Sigmoid colon (tissue), 6 donors: ENCODE measurements at regions not wholly inside any gene's neighbourhood (a gene's known extent, or its start where the extent isn't known, plus 50 kb on each side); places are given as distances from the start of the nearest gene placed in this dataset.
A peak's percentile ranks its signal among the peaks of the same experiment; 100 is the strongest.

Experiments used
- DNase-seq: peaks from one replicate; pipeline ENCODE4 v3.0.0-alpha.2; 2019
- H3K27ac ChIP-seq, 4 donors: fragments of 200-600 bp; sonication (generic); one replicate each; pipeline ENCODE4 v1.5.1; 2016 to 2019; ENCODE audit warnings: mild to moderate bottlenecking in 1 of 4
- H3K27me3 ChIP-seq, 3 donors: fragments of 200-600 bp; sonication (generic); one replicate each; pipeline ENCODE4 v1.5.1; 2019; ENCODE audit warnings: mild to moderate bottlenecking in 1 of 3
- H3K36me3 ChIP-seq, 4 donors: fragments of 200-600 bp; sonication (generic); one replicate each; pipeline ENCODE4 v1.5.1; 2016 to 2019
- H3K4me1 ChIP-seq, 4 donors: fragments of 200-600 bp; sonication (generic); one replicate each; pipeline ENCODE4 v1.5.1; 2017 to 2019
- H3K4me3 ChIP-seq, 4 donors: fragments of 200-600 bp; sonication (generic); one replicate each; pipeline ENCODE4 v1.5.1; 2017 to 2019; ENCODE audit warnings: mild to moderate bottlenecking in 2 of 4, moderate library complexity in 1 of 4
- H3K9me3 ChIP-seq, 4 donors: fragments of 200-600 bp in 3 of 4; sonication (generic) in 3 of 4; one replicate each; pipeline versions ENCODE4 v1.5.1 to v1.6.1; 2013 to 2019
- CTCF ChIP-seq, 4 experiments: fragments of 450-650 bp in 3 of 4; fragments of 200-600 bp in 1 of 4; IDR thresholded peaks; one replicate each; pipeline ENCODE4 v1.5.1; 2016 to 2019; ENCODE audit warnings: antibody characterized with exemption in 4 of 4, mild to moderate bottlenecking in 3 of 4, moderate library complexity in 2 of 4
- EP300 ChIP-seq, 4 donors: sonication (generic); formaldehyde crosslinking; IDR thresholded peaks; one replicate each; pipeline ENCODE4 v1.6.1; 2017; ENCODE audit warnings: antibody characterized with exemption in 4 of 4
- POLR2A ChIP-seq, 2 donors: fragments of 450-650 bp; IDR thresholded peaks; one replicate each; pipeline ENCODE4 v1.6.1; 2016; ENCODE audit warnings: antibody characterized with exemption in 2 of 2, mild to moderate bottlenecking in 2 of 2, moderate library complexity in 2 of 2
- POLR2AphosphoS5 ChIP-seq, 4 donors: sonication (generic); formaldehyde crosslinking; IDR thresholded peaks; one replicate each; pipeline ENCODE4 v1.6.1; 2017; ENCODE audit warnings: antibody characterized with exemption in 4 of 4
- WGBS, 2 donors: extraction: QIAGEN DNeasy Blood & Tissue Kit; methylation state at CpG; one replicate each; pipeline ENCODE4 v1.1.7; 2013; 5-methylcytosine and 5-hydroxymethylcytosine counted together
- intact Hi-C: fragments of 100-400 bp; cut with DNase I; formaldehyde crosslinking; loops from one replicate; pipeline ENCODE4 v1.15.1; 2023
- donor health status: healthy with polysubstance abuse.
- donor health status: healthy.

- no peak for DNase-seq
- WGBS, 2 donors = 30 to 76% methylated on average over 3 of the region's 3 CpGs
- Histone ChIP-seq H3K27ac (peak overlapping the region; percentile 37 to 76 (median 66)), H3K4me3 (no peak overlapping the region), H3K27me3 (no peaks in the 10 kb centered on the region), H3K4me1 (peaks cover 0 to 79% (median 62%) of the 10 kb centered on the region in 4 donors), H3K36me3 (no peaks in the 10 kb centered on the region), H3K9me3 (no peaks in the 10 kb centered on the region)
- intact Hi-C loops = no loop called here
- TF ChIP-seq POLR2AphosphoS5 (IDR thresholded peaks at IDR 0.05) (peak in 1 of 4 donors; percentile 9), EP300 (IDR thresholded peaks at IDR 0.05) (no peak), CTCF (IDR thresholded peaks at IDR 0.05) (no peak), POLR2A (IDR thresholded peaks at IDR 0.05) (no peak)
These were observed 296.3 kb upstream of the PRKD1 start for GRCh38 chr14:30223966-30224365.

GRCh38 chr14:30225176-30225575 lies 297.5 kb upstream of the PRKD1 start:
- peaks cover 0 to 79% (median 62%) of the 10 kb centered on the region in 4 donors for H3K4me1 ChIP-seq
- intact Hi-C loops = no loop called here

GRCh38 chr14:30227436-30227835 lies 299.8 kb upstream of the PRKD1 start:
- H3K4me1 ChIP-seq = peaks cover 0 to 61% (median 49%) of the 10 kb centered on the region in 4 donors
- H3K36me3 ChIP-seq = no peaks in the 10 kb centered on the region
- no peaks in the 10 kb centered on the region for H3K9me3 ChIP-seq
- DNase-seq = peak; percentile 74
- no peak overlapping the region for H3K4me3 ChIP-seq
- peak overlapping the region; percentile 53 to 76 (median 64) for H3K27ac ChIP-seq
- H3K27me3 ChIP-seq = no peaks in the 10 kb centered on the region
- WGBS, 2 donors = 45 to 61% methylated on average over 3 of the region's 3 CpGs
- intact Hi-C loops = no loop called here
- peak in 1 of 4 donors; percentile 62 for TF ChIP-seq EP300 (IDR thresholded peaks at IDR 0.05)
- no peak for TF ChIP-seq POLR2A (IDR thresholded peaks at IDR 0.05)
- peak; percentile 43 to 84 (median 58) for TF ChIP-seq POLR2AphosphoS5 (IDR thresholded peaks at IDR 0.05)
- TF ChIP-seq CTCF (IDR thresholded peaks at IDR 0.05) = no peak

More at GRCh38 chr14:30225176-30225575, 297.5 kb upstream of the PRKD1 start:
- H3K4me3 ChIP-seq = no peak overlapping the region
- DNase-seq = peak; percentile 74
- 76 to 77% methylated on average over 1 of the region's 1 CpG for WGBS, 2 donors
- no peaks in the 10 kb centered on the region for H3K27me3 ChIP-seq
- TF ChIP-seq POLR2A (IDR thresholded peaks at IDR 0.05) (no peak), POLR2AphosphoS5 (IDR thresholded peaks at IDR 0.05) (peak; percentile 19 to 69 (median 52)), EP300 (IDR thresholded peaks at IDR 0.05) (peak in 2 of 4 donors; percentile 36 to 58)
- no peaks in the 10 kb centered on the region for H3K36me3 ChIP-seq
- peak overlapping the region; percentile 48 to 76 (median 66) for H3K27ac ChIP-seq
- no peaks in the 10 kb centered on the region for H3K9me3 ChIP-seq

GRCh38 chr14:30227876-30228275 lies 300.2 kb upstream of the PRKD1 start:
- Histone ChIP-seq H3K27me3 (no peaks in the 10 kb centered on the region), H3K4me3 (no peak overlapping the region), H3K4me1 (peaks cover 0 to 57% (median 44%) of the 10 kb centered on the region in 4 donors), H3K27ac (peak overlapping the region; percentile 53 to 76 (median 64)), H3K9me3 (no peaks in the 10 kb centered on the region), H3K36me3 (no peaks in the 10 kb centered on the region)
- intact Hi-C loops = no loop called here
- 14 to 48% methylated on average over 2 of the region's 2 CpGs for WGBS, 2 donors
- no peak for DNase-seq
- no peak for TF ChIP-seq CTCF (IDR thresholded peaks at IDR 0.05)
- no peak for TF ChIP-seq POLR2A (IDR thresholded peaks at IDR 0.05)
- TF ChIP-seq POLR2AphosphoS5 (IDR thresholded peaks at IDR 0.05) = peak in 1 of 4 donors; percentile 8
- TF ChIP-seq EP300 (IDR thresholded peaks at IDR 0.05) = no peak

GRCh38 chr14:30230719-30231118 lies 303.1 kb upstream of the PRKD1 start:
- H3K27me3 ChIP-seq = no peaks in the 10 kb centered on the region
- H3K4me3 ChIP-seq = no peak overlapping the region
- no peak overlapping the region for H3K27ac ChIP-seq
- no peaks in the 10 kb centered on the region for H3K9me3 ChIP-seq
- peaks cover 0 to 29% (median 19%) of the 10 kb centered on the region in 4 donors for H3K4me1 ChIP-seq
- no peak for DNase-seq
- intact Hi-C loops = no loop called here
- TF ChIP-seq POLR2AphosphoS5 (IDR thresholded peaks at IDR 0.05) (no peak), CTCF (IDR thresholded peaks at IDR 0.05) (no peak), POLR2A (IDR thresholded peaks at IDR 0.05) (no peak), EP300 (IDR thresholded peaks at IDR 0.05) (no peak)
- WGBS, 2 donors = 91 to 96% methylated on average over 3 of the region's 3 CpGs
- H3K36me3 ChIP-seq = no peaks in the 10 kb centered on the region
